Gastrocnemius medialis (tissue), 4 donors: ENCODE measurements at regions not wholly inside any gene's neighbourhood (a gene's known extent, or its start where the extent isn't known, plus 50 kb on each side); places are given as distances from the start of the nearest gene placed in this dataset.
"Not testable (repeated sequence)": the region's sequence is repeated elsewhere in the genome, so short reads cannot be mapped to it uniquely, and the experiment has no call there.

Experiments
- CTCF ChIP-seq, 5 experiments: fragments of 450-650 bp in 3 of 5; fragments of 200-600 bp in 2 of 5; sonication (generic) in 2 of 5; IDR thresholded peaks in 4 of 5; conservative IDR thresholded peaks in 1 of 5; 1 replicate in 4 of 5; 2 replicates in 1 of 5; pipeline ENCODE4 v1.5.1; 2016 to 2019; ENCODE audit warnings: antibody characterized with exemption in 5 of 5, mild to moderate bottlenecking in 3 of 5, moderate library complexity in 3 of 5
- POLR2A ChIP-seq, 2 donors: fragments of 450-650 bp; IDR thresholded peaks; one replicate each; pipeline ENCODE4 v1.6.1; 2017; ENCODE audit warnings: antibody characterized with exemption in 2 of 2, mild to moderate bottlenecking in 2 of 2, moderate library complexity in 2 of 2

- TF ChIP-seq CTCF (IDR thresholded peaks at IDR 0.05 in 4 of 5, conservative IDR thresholded peaks at IDR 0.05 in 1 of 5); POLR2A (IDR thresholded peaks at IDR 0.05): not testable (repeated sequence)
These were observed 113.9 kb upstream of the ALDH3B2 start for GRCh38 chr11:67788341-67788695.
